Mesendoderm (in vitro differentiated cells): ENCODE measurements at regions not wholly inside any gene's neighbourhood (a gene's known extent, or its start where the extent isn't known, plus 50 kb on each side); places are given as distances from the start of the nearest gene placed in this dataset.

Experiments
- DNase-seq: peaks from one replicate; pipeline ENCODE4 v3.0.0; 2013
- H2AK5ac ChIP-seq: 2 replicates; pipeline ENCODE4 v1.6.1; 2013; ENCODE audit warnings: low read length, inconsistent platforms
- H2BK120ac ChIP-seq: 2 replicates; pipeline ENCODE4 v1.6.1; 2013; ENCODE audit warnings: low read depth, mild to moderate bottlenecking, low read length, moderate library complexity, mixed read lengths
- H2BK15ac ChIP-seq: replicated peaks from 2 replicates; pipeline ENCODE4 v1.6.1; 2013; ENCODE audit warnings: low read depth, mild to moderate bottlenecking, moderate library complexity
- H2BK5ac ChIP-seq: 2 replicates; pipeline ENCODE4 v1.6.1; 2013; ENCODE audit warnings: low read length, inconsistent platforms
- H3K18ac ChIP-seq: 2 replicates; pipeline ENCODE4 v1.6.1; 2013; ENCODE audit warnings: mild to moderate bottlenecking, low read length, mixed read lengths
- H3K23ac ChIP-seq: one replicate; pipeline ENCODE4 v1.6.1; 2013; ENCODE audit warnings: low read length
- H3K27ac ChIP-seq: 2 replicates; pipeline ENCODE4 v1.5.1; 2013; ENCODE audit warnings: low read depth, mild to moderate bottlenecking, inconsistent platforms, low read length, moderate library complexity
- H3K27me3 ChIP-seq: 2 replicates; pipeline ENCODE4 v1.6.1; 2013; ENCODE audit warnings: low read length, control low read depth, mild to moderate bottlenecking, inconsistent platforms; ENCODE audit not compliant: insufficient read depth, poor library complexity
- H3K36me3 ChIP-seq: 2 replicates; pipeline ENCODE4 v1.6.1; 2013; ENCODE audit warnings: low read length, inconsistent platforms; ENCODE audit not compliant: control insufficient read depth, insufficient read depth
- H3K4ac ChIP-seq: one replicate; pipeline ENCODE4 v1.6.1; 2013; ENCODE audit warnings: low read depth, mild to moderate bottlenecking, low read length, moderate library complexity
- H3K4me1 ChIP-seq: 2 replicates; pipeline ENCODE4 v1.6.1; 2013; ENCODE audit warnings: low read depth, low read length, inconsistent platforms; ENCODE audit not compliant: control insufficient read depth
- H3K4me2 ChIP-seq: 2 replicates; pipeline ENCODE4 v1.6.1; 2013; ENCODE audit warnings: low read length
- H3K4me3 ChIP-seq: 2 replicates; pipeline ENCODE4 v1.5.1; 2013; ENCODE audit warnings: mild to moderate bottlenecking, low read length
- H3K56ac ChIP-seq: one replicate; pipeline ENCODE4 v1.6.1; 2013; ENCODE audit warnings: low read length
- H3K79me1 ChIP-seq: 2 replicates; pipeline ENCODE4 v1.6.1; 2013; ENCODE audit warnings: low read length, inconsistent platforms
- H3K79me2 ChIP-seq: 2 replicates; pipeline ENCODE4 v1.6.1; 2013; ENCODE audit warnings: mild to moderate bottlenecking, low read length; ENCODE audit not compliant: control insufficient read depth, insufficient read depth
- H3K9ac ChIP-seq: 2 replicates; pipeline ENCODE4 v1.6.1; 2013; ENCODE audit warnings: low read length, inconsistent platforms
- H4K5ac ChIP-seq: one replicate; pipeline ENCODE4 v1.6.1; 2013; ENCODE audit warnings: low read length
- H4K8ac ChIP-seq: one replicate; pipeline ENCODE4 v1.6.1; 2013; ENCODE audit warnings: low read depth, mild to moderate bottlenecking, control low read depth, low read length, moderate library complexity
- WGBS: extraction: QIAGEN DNeasy Blood & Tissue Kit; methylation state at CpG from one replicate; pipeline ENCODE4 v1.1.7; 2013; ENCODE audit warnings: low lambda C conversion rate, missing lambda C conversion rate; ENCODE audit not compliant: insufficient coverage; ENCODE audit errors: extremely low coverage; 5-methylcytosine and 5-hydroxymethylcytosine counted together

DNA sequence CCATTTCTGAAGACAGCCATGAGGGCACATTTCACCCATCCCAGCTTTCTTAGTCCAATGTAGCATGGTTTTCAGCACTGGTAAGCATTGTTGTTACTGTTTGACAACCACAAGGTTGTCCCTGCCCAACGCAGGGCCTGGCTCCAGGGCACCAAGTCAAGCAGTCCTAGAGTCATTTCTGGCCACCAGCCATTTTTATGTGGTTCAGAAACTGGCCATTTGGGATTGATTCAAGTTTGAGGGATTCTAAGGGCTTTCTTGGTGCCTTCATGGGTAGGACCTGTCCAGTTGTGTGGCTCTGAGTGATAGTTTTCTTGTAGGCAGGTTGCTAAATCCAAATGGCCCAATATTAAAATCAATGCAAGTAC lies 535.4 kb upstream of the USP24 start:
- H3K56ac ChIP-seq = no peak overlapping the region
- no peak overlapping the region for H2BK120ac ChIP-seq
- no peak overlapping the region for H2BK5ac ChIP-seq
- H3K4me2 ChIP-seq = no peak overlapping the region
- WGBS = no CpG with 5 or more reads among the region's 1 CpG
- no peak overlapping the region for H2AK5ac ChIP-seq
- H3K79me1 ChIP-seq = no peaks in the 10 kb centered on the region
- no peaks in the 10 kb centered on the region for H3K27me3 ChIP-seq
- H4K5ac ChIP-seq = no peak overlapping the region
- H4K8ac ChIP-seq = no peak overlapping the region
- no peak overlapping the region for H3K23ac ChIP-seq
- DNase-seq = no peak
- no peak overlapping the region for H2BK15ac ChIP-seq
- no peak overlapping the region for H3K27ac ChIP-seq
- no peak overlapping the region for H3K18ac ChIP-seq
- no peaks in the 10 kb centered on the region for H3K79me2 ChIP-seq
- H3K4me3 ChIP-seq = no peak overlapping the region
- H3K9ac ChIP-seq = no peak overlapping the region
- no peak overlapping the region for H3K4ac ChIP-seq
- no peaks in the 10 kb centered on the region for H3K4me1 ChIP-seq
- H3K36me3 ChIP-seq = no peaks in the 10 kb centered on the region

DNA sequence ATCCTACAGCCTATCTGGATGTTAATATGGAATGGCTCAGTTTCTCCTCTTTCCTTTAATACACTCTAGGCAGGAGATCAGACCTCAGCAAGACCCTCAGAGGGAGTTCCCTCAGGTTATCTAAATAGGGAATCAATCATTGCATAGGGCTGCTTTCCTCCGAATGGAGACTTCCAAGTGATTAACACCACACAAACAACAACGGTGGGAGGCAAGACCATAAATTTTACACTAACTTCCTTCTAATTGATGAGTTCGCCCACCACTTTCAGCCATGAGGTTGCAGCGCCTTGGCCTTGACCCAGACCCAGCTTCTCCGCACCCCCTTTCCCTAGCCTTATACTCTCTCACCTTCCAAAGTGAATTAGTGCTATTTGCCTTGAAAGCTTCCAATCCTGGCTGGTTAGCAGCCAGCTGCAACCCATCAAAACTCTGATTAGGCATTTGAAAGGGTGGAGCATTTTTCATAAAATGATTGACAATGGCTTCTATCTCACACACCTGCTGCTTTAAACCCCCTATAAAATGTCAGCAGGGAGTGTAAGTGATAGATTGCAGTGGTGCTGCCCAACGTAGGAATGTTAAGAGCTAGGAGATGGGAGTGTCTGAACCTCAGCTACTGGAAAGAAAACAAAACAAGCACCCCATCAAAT lies 534.9 kb upstream of the USP24 start:
- no peaks in the 10 kb centered on the region for H3K36me3 ChIP-seq
- H3K23ac ChIP-seq = no peak overlapping the region
- no peak overlapping the region for H3K18ac ChIP-seq
- H3K4me2 ChIP-seq = no peak overlapping the region
- H3K4ac ChIP-seq = no peak overlapping the region
- H3K56ac ChIP-seq = no peak overlapping the region
- H3K27ac ChIP-seq = no peak overlapping the region
- no peaks in the 10 kb centered on the region for H3K79me2 ChIP-seq
- H3K4me3 ChIP-seq = no peak overlapping the region
- no peak overlapping the region for H4K5ac ChIP-seq
- H3K4me1 ChIP-seq = no peaks in the 10 kb centered on the region
- H2BK5ac ChIP-seq = no peak overlapping the region
- no peaks in the 10 kb centered on the region for H3K79me1 ChIP-seq
- H2AK5ac ChIP-seq = no peak overlapping the region
- no peak for DNase-seq
- H3K27me3 ChIP-seq = no peaks in the 10 kb centered on the region
- no peak overlapping the region for H4K8ac ChIP-seq
- H3K9ac ChIP-seq = no peak overlapping the region
- H2BK15ac ChIP-seq = no peak overlapping the region
- WGBS = no CpG with 5 or more reads among the region's 6 CpGs
- H2BK120ac ChIP-seq = no peak overlapping the region

DNA sequence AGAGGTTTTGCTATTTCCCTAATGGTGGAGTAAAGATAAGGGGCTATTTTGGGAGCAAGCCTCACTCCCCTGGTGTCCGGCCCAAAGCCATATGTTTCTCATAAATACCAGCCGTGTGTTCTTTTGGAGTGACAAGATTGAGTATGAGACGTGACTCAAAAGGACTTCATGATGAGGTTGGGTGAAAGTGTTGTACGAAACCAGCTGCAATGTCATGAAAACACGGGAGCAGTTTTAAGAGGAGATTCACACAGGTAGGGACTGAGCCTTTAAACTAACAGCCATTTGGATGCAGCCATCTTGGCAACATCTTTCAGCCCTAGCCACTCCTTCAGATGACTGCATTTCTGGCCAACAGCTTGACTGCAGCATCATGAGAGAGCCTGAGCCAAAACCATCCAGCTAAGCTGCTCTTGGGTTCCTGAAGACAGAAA lies 532.3 kb upstream of the USP24 start:
- Histone ChIP-seq H3K4ac (no peak overlapping the region), H2AK5ac (no peak overlapping the region), H4K5ac (no peak overlapping the region), H3K79me2 (no peaks in the 10 kb centered on the region), H4K8ac (no peak overlapping the region), H3K56ac (no peak overlapping the region), H3K27me3 (no peaks in the 10 kb centered on the region), H2BK15ac (no peak overlapping the region), H3K4me1 (no peaks in the 10 kb centered on the region), H3K4me2 (no peak overlapping the region), H3K79me1 (no peaks in the 10 kb centered on the region), H3K4me3 (no peak overlapping the region), H3K36me3 (no peaks in the 10 kb centered on the region), H2BK5ac (no peak overlapping the region), H3K23ac (no peak overlapping the region), H2BK120ac (no peak overlapping the region), H3K18ac (no peak overlapping the region), H3K9ac (no peak overlapping the region), H3K27ac (no peak overlapping the region)
- WGBS = no CpG with 5 or more reads among the region's 5 CpGs
- no peak for DNase-seq

DNA sequence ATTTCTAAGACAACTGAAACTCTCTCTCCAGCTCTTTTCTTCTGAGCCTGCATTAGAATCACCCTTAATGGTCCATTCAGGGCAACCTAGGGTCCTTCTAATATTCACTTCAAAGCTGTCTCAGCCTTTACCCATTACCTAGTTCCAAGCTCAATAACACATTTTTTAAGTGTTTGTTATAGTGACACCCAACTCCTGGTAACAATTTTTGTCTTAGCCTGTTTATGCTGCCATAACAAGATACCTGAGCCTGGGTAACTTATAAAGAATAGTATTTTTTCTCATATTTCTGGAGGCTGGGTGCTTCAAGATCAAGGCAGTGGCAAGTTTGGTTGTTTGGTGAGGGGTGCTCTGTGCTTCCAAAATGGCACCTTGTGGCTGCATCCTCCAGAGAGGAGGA lies 531.5 kb upstream of the USP24 start:
- no peak for DNase-seq
- Histone ChIP-seq H3K4me2 (no peak overlapping the region), H3K18ac (no peak overlapping the region), H2BK5ac (no peak overlapping the region), H2BK120ac (no peak overlapping the region), H3K4me1 (no peaks in the 10 kb centered on the region), H2BK15ac (no peak overlapping the region), H3K27me3 (no peaks in the 10 kb centered on the region), H3K4me3 (no peak overlapping the region), H3K23ac (no peak overlapping the region), H3K56ac (no peak overlapping the region), H3K4ac (no peak overlapping the region), H3K27ac (no peak overlapping the region), H3K79me1 (no peaks in the 10 kb centered on the region), H2AK5ac (no peak overlapping the region), H4K5ac (no peak overlapping the region), H3K9ac (no peak overlapping the region), H3K36me3 (no peaks in the 10 kb centered on the region), H3K79me2 (no peaks in the 10 kb centered on the region), H4K8ac (no peak overlapping the region)

DNA sequence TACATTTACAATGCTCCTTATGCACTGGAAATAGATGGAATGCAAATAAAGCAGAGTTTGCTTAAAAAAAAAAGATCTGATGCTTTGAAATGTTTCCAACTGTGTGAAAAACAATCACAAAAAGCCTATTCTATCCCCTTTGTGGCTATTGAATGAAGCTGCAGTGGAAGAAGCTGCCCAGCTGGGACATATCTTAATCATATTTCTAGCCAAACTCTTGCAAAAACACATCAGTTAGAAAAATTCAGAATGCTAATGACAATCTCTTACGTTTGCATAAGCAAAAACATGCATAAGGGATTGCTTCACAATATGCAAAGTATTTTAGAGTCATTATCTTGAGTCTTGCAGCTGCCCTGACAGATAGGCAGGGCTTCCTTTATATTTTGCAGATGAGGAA lies 526.4 kb upstream of the USP24 start:
- Histone ChIP-seq H3K56ac (no peak overlapping the region), H3K18ac (no peak overlapping the region), H3K9ac (no peak overlapping the region), H3K4me1 (no peaks in the 10 kb centered on the region), H3K4me2 (no peak overlapping the region), H2BK120ac (no peak overlapping the region), H3K4ac (no peak overlapping the region), H3K4me3 (no peak overlapping the region), H3K27ac (no peak overlapping the region), H3K36me3 (no peaks in the 10 kb centered on the region), H2BK15ac (no peak overlapping the region), H4K5ac (no peak overlapping the region), H2BK5ac (no peak overlapping the region), H4K8ac (no peak overlapping the region), H2AK5ac (no peak overlapping the region), H3K79me2 (no peaks in the 10 kb centered on the region), H3K23ac (no peak overlapping the region), H3K79me1 (no peaks in the 10 kb centered on the region), H3K27me3 (no peaks in the 10 kb centered on the region)
- DNase-seq = no peak
- WGBS = no CpG with 5 or more reads among the region's 1 CpG

DNA sequence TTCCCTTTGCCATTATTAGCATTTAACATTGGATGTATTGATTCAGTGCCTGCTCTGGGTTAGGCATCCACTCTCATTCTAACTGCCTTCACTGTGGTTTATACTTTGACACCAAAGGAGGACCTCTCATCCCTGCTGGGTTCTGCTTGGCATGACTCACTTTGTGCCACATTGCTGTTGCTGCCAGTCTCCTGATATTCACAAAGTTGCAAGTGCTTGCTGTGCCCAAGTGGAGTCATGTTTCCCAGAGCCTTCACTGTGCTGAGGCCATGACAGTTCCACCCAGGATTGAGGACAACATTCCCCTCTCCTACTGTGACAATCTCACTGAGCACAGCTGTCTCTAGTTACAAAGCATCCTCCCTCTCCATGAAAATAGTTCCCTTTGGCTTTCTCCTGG lies 519.9 kb upstream of the USP24 start:
- no peak for DNase-seq
- no peak overlapping the region for H3K23ac ChIP-seq
- H3K27me3 ChIP-seq = no peaks in the 10 kb centered on the region
- H2BK15ac ChIP-seq = no peak overlapping the region
- H3K56ac ChIP-seq = no peak overlapping the region
- H3K4me2 ChIP-seq = no peak overlapping the region
- no peaks in the 10 kb centered on the region for H3K79me2 ChIP-seq
- H3K27ac ChIP-seq = no peak overlapping the region
- no peaks in the 10 kb centered on the region for H3K36me3 ChIP-seq
- no peaks in the 10 kb centered on the region for H3K79me1 ChIP-seq
- no peak overlapping the region for H3K18ac ChIP-seq
- H4K8ac ChIP-seq = no peak overlapping the region
- H4K5ac ChIP-seq = no peak overlapping the region
- H2BK120ac ChIP-seq = no peak overlapping the region
- H3K4me3 ChIP-seq = no peak overlapping the region
- no peak overlapping the region for H2BK5ac ChIP-seq
- H3K9ac ChIP-seq = no peak overlapping the region
- H2AK5ac ChIP-seq = no peak overlapping the region
- no peaks in the 10 kb centered on the region for H3K4me1 ChIP-seq
- H3K4ac ChIP-seq = no peak overlapping the region
